Activated CD4-positive, CD25-positive, alpha-beta regulatory T cell treated with anti-CD3 and anti-CD28 coated beads, Interleukin-2, amount 50 U/mL, for 24 hours (primary cell): ENCODE measurements at regions not wholly inside any gene's neighbourhood (a gene's known extent, or its start where the extent isn't known, plus 50 kb on each side); places are given as distances from the start of the nearest gene placed in this dataset.

Source experiments
- ATAC-seq, 2 donors: fragments of 150-1000 bp; cut with Tn5 transposase; one replicate each; pipeline ENCODE4 v1.10.0; 2021; ENCODE audit warnings: mild to moderate bottlenecking in 1 of 2, moderate library complexity in 1 of 2

DNA sequence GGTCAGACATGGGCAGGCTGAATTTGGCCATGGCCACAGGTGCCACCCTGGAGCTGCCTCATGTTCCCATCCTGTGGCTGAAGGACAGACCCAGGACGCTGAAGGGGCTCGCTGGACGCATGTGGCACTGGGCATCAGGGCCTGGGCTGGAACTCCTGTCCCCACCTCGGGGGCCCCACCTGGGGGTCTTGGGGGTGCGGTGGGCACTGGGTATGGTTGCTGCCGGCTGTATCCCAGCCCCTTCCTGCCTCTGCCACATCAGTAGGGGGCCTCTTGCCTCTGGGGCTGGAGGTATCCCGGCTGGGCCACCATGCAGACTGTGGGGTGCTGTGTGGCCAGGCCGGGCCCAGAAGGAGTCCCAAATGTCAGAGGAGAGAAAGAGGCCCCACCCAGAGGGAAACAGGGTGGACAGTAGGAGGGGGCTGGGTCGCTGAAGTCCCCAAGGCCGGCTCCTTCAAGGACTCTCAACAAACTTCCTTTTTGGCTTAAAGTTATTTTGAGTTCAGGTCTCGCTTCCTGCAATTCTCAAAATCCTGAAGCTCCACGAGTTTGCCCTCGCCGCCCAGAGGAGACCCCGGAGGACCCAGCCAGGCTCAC lies 78.7 kb downstream of the SIK1 start:
- no peak for ATAC-seq

DNA sequence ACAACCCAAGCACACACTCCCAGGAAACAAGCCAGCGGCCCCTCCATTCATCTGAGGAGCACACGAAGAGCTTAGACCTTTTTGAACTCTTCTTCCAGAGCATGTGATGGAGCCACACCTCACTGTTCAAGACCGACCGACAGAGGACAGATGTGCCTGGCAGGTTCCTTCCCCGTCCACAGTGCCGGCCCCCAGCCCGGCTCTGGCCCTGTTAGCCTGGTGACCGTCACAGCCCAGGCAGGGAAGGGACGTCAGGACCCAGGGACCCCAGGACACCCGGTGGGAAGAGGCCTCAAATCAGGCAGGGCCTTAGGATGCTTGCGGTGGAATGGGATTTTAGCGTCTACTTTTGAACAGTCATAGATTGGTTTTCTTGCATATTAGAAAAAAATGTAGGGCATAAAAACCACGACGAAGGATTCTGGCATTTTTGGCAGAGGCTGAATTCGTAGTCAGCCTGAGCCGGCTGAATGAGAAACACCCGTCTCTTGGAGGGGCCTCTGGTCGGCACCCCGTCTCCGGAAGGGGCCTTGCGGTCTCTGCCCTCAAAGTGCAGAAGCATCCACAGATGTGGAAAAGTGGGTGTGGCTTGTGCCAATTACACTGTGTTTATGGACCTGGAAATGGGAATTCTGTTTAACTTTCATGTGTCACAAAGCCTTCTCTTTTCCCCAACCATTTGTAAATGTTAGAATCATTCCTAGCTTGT lies 79.3 kb downstream of the SIK1 start:
- ATAC-seq: no peak

DNA sequence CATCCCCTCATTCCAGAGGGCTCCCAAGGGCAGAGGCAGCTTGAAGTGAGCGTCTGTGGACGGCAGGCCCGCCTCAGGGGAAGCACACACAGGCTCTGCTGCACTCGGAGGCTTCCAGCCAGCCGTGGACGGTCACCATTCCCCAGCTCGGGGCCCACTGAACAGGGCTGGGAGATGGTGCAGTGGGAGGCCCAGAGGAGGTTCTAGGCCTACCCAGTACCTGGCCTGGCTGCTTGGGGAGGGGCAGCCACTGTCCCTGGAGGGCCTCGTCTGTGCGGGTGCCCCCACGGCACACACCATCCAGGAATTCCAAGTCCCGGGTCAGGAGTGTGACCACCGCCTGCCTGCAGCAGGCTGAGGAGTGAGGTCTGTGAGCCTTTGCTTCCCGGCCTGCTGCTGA lies 80.4 kb downstream of the SIK1 start:
- no peak for ATAC-seq

DNA sequence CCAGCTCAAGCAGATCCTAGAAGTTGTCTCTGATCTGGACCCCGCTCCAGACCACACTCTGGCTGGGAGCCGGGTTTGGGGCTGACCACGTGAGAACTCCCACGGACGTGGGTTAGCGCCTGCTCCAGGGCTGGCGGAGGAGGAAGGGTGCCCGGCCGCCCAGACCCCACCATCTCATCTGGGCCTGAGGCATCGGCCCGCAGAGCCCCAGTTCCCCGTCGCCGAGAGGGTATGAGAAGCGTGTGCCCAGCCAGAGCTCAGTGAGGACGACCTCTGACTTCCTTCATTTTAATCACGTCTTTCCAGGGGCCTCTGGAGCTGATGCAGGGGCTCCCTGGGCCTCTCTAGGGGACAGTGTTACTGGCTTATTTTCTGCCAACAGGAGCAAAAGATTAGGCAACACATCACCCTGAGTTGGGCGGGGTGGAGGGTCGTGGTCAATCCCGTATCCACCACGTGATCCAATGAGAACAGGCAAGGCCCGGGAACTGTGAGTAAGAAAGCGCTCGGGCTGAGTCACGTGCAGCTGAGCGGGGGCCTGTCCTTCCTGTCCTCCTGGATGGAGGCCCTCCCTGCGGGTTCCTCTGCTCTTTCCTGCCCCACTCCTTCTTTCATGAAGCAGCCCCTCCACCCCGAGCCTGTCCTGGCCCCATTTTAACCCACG lies 81.1 kb downstream of the SIK1 start:
- ATAC-seq: peak in 1 of 2 donors; percentile 44

DNA sequence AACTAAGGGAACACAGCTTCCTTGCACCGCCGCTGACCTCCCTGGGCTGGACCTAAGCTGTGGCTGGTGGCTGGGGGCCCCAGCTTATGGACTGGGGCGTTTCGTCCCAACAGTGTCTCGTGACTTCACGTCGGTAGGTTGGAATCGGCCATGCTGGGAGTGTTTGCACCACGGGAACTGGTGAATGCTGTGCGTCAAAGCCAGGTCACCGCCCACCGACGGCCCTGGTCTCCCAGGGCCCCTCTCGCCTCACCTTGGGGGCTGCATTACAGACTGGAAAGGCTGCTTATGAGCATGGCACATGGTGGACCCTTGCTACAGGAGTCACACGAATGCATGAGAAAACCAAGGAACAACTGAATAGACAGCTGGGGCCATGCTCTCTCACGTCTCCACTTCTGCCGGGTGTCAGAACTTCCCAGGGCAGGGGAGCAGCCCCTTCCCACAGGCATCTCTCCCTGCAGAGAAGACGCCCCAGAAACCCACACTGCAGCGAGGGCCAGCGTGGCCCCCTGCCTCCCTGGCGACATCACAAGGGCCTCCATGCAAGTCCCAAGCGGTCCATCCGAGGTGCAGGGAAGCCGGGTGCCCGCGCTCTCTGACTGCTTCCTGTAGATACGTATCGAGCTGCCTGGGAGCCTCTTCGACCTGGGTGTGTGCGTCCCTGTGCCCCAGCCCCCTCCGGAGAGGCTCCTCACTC lies 81.7 kb downstream of the SIK1 start:
- no peak for ATAC-seq

DNA sequence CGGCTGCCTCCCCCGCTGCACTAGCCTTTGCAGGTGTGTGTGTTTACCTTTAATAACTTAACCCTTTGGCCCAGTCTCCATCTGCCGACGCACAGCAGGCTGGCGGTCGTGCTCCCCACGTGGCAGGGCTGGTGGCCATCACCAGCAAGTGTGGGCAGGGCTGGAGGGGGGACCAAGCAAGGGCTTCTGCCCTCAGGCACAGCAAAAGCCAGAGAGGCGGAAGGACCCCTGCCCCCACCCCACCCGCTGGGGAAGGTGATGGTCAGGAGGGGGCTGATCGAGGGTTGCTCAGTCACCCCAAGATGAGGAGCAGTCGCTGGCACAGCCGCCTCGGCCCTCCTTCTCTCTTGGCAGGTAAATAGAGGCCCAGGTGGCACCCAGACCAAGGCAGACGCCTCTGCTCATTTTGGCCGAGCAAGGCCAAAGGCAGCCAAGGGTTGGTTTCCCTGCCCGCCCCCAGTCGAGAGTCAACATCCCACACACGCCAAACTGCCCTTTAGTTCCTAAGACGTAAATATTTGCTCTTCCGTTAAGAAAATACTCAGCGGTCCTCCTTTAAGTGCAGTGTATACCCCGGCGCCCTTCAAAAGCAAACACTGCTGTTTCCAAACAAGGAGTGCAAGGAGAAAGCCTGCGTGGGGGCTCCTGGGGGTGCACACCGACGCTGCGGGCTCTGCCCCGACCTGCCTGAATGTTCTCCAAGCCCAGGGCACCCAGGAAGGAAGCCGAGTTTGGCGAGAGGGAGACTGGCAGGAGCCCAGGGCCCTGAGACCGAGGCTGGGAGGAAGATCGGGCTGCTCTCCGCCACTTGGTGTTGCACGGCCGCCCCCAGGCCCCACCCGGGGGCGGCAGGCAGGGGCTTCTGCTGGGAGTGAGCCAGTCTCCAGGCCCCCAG lies 82.7 kb downstream of the SIK1 start:
- ATAC-seq: no peak

DNA sequence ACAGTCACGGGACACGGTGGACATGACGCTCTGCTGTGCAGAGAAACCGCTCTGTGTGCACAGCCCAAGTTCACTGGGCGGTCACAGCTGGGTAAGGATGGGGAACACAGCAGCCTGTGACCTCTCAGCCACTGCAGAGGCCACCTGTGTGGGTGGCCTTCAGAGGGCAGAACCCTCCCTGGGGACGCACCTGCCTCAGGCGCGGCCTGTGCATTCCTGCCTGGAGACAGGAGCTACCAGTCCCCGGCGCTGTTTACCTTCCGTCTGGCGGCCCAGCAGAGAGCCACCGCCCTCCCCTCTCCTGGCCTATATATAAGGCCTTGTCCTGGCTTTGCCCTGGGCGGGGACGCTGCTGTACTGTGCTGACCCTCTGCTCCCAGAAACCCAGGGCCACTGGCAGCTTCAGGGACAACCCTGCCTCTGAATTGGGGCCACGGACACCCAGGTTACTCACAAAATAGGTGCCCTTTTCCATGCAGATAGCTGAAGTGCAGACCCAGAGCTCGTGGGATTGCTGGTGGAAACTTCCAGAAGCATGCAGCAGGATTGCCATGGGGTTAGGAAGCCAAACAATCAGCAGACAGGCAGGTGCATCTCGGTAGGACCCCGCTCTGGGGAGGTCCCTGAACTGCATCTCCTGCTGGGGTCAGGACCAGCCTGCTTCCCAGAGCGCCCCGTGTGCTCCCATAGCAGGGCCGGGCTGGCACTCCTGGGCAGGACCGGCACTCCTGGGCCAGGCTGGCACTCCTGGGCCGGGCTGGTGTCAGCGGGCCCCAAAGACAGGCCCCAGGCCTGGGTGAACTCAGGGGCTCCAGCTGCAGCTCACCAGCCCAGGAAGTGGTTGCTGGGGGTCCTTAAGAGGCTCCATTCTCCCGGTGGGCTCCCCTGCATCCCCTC lies 83.6 kb downstream of the SIK1 start:
- no peak for ATAC-seq

DNA sequence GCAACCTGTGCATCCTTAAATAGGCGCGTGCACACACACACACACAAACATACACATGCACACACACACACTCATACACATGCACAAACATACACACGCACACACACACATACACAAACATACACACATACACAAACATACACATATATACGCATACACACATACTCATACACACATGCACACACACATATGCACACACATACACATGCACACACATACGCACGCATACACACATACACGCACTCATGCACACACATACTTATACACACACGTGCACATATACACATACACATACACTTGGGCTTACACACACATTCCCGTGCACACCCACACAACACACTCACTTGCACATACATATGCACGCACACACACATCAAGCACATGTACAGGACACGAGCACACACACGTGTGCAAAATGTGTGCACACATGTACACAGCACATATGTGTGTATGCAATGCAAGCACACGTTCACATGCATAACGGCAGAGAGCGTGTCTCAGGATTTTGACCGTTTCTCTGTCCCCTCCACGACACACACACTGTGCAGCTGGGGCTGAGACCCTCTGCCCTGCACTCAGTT lies 84.5 kb downstream of the SIK1 start:
- ATAC-seq: no peak

DNA sequence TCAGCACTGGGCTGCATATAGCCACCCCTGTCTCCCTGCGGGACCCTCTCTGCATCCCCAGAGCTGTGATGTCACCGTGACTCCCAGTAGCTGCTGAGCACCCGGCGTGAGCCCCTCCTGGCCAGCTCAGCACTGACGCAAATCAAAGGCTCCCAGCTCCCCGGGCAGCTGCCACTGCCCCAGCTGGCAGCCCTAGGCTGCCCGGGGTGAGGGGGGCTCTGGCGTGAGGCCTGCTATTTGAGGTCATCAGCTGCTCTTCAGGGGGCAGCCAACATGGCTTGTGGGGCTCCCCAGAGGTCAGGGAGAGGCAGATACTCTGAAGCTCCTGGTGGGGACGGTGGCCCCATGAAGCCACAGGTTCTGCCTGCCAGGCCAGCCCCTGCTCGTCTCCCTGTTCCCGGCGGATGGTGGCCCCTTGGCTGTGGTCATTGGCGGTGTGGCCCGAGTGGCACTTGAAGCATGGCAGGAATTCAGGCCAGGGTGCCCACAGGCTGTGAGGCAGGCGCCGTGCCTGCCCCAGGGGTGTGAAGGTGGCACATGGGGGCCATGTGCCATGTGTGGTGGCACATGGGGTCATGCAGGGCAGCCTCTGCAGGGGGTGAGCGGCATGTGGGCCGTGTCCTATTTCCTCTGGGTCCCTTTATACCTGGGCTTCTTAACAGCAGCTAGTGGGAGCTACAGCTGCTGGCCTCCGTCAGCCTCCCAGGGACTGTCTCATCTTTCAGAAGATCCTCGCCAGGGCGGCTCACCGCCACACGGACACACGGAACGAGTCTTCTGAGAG lies 85.4 kb downstream of the SIK1 start:
- no peak for ATAC-seq

DNA sequence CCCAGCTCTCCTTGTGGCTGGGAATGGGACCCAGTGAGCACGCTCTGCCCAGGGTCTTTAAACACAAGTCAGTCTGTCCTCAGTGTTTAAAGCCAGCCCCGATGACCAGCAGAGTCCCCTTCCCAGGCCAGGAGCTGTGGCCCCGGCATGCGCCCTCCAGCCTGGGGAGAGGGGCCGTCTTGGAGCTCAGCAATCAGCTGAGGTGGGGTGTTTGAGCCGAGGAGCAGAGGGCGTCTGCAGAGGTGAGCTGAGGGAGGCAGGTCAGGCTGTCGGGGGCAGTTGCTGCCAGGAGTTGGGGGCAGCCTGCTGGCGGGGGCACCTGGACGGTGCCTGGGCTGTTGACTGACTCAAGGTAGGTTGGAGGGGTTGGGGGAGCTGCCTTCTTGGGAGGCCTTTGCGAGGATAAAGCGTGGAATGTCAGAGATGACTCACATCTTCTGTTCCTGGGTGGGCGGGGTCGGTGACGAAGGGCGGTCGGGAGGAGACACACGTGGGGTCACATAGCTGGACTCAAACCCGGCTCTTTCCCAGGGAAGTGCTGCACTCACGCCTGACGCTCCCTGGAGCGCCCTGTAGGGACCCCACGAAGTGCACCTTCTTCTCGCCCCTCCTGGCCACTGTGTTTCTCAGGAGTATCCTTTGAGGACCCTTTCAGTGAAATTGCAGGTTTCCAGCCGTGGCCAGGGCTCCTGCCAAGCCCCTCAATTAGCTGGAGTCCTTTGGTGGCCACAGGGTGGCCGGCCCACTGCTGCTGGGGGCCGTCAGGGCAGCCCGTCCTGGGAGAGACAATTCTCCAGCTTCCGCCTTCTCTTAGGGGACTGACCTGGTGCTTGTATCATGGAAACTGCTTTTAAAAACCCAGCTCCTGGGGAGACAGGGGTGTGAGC lies 86.2 kb downstream of the SIK1 start:
- no peak for ATAC-seq

DNA sequence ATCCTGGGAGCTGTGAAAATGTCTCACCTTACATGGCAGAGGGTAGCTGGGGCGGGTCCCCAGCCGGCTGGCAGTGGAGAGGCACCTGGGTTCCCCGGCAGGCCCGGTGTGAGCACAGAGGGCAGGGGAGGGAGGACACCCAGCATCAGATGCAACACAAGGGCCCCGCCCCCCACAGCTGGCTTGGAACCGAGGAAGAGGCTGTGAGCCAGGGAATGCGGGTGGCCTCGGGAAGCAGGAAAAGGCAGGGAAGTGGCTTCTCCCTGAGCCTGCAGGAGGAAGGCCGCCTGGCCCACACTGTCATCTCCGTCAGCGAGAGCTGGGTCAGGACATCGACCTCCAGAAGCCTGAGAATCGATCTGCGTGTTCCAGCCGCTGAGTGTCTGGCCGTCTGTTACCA lies 87.3 kb downstream of the SIK1 start:
- no peak for ATAC-seq

DNA sequence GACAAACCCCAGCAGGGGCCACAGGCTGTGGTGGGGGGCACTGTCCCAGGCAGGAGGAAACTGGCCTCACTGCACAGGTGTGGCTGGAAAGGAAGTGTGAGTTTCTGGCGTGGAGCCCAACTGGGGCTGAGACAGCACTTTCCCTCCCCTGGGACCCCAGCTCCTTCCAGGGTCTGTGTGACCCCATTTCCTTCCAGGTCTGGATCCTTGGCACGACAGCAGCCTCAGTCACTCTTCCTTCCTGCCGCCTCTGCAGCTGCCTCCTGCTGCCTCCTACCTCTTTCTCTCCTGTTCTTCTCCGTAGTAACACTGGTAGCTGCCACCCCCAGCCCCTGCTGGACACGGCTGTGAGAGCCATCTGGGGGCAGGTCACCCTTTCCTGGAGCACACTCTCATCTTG lies 88.0 kb downstream of the SIK1 start:
- no peak for ATAC-seq

DNA sequence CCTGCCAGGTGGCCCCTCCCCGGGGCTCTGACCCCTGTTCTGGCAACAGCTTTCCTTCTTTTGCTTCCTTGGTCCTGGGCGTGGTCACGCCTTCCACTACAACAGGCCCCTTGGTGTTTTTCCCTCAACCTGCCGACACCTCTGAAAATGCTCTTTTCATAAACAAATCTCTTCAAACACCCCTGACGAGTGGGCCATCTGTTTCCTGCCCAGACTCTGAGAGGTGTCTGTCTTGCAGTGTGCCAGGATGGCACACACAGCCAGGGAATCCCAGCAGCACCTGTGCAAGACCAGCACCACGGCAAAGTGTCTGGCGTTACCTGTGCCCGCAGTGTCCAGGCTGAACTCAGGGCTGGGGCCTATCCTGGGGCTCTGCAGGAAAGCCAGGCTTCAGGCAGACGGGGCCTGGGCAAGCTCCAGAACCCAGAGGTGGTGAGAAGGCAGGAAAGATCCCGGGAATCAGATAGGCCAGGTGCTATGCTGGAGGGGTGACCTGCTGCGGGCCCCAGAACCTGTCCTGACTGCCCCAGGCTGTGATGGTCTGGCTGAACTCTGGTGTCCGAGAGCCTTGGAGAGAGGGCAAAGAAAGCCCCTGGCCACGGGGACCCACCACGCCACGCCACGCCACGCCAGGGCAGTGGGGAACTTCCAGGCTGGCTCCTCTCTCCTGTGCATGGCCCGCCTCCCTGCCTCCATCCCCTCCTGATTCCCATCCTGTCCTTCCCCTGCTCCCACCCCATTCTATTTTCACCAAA lies 88.9 kb downstream of the SIK1 start:
- ATAC-seq: no peak

DNA sequence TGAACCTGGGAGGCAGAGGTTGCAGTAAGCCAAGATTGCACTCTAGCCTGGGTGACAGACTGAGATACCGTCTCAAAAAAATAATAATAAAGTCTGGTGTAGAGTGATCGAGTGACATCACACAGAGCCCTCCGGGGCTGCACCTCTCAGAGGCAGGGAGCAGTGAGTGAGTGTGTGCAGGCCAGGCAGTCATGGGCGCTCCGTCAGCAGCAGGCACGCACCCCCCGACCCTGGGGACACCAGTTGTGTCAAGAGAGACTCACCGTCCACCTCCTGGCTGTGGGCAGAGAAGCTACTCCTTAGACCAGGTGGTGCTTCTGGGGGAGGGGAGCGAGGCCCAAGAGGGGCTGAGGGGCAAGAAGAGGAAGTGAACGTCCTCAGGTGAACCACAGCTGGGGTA lies 91.8 kb downstream of the SIK1 start:
- no peak for ATAC-seq

DNA sequence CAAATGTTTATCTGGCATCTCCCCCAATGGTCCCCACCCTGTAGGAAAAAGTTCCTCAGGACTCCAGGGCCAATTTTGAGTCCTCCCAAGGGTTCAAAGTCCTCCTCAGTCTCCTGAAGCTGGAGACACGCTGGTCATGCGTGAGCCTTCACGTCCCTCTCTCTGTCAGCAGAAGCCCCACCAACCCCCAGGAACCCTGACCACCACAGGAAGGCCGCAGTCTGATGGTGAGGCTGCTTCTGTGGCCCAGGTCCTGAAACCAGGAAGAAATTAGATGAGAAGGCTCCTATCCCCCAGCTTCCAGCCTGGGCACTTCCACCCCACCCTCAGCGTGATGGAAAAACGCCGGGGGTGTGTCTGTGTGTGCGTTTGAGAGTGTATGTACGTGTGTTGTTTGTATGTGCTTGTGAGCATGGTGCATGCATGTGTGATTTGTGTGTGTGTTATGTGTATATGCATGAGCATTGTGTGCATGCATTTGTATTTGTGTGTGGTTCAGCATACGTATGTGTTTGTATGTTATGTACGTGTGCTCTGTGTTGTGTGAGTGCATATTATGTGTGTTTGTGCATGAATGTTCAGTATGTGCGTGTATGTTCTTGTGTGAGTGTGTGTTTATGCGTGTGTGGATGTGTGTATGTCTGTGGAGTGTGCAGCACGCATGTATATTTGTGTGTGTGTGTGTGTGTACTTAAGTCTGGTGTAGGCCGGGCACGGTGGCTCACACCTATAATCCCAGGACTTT lies 92.5 kb downstream of the SIK1 start:
- no peak for ATAC-seq

DNA sequence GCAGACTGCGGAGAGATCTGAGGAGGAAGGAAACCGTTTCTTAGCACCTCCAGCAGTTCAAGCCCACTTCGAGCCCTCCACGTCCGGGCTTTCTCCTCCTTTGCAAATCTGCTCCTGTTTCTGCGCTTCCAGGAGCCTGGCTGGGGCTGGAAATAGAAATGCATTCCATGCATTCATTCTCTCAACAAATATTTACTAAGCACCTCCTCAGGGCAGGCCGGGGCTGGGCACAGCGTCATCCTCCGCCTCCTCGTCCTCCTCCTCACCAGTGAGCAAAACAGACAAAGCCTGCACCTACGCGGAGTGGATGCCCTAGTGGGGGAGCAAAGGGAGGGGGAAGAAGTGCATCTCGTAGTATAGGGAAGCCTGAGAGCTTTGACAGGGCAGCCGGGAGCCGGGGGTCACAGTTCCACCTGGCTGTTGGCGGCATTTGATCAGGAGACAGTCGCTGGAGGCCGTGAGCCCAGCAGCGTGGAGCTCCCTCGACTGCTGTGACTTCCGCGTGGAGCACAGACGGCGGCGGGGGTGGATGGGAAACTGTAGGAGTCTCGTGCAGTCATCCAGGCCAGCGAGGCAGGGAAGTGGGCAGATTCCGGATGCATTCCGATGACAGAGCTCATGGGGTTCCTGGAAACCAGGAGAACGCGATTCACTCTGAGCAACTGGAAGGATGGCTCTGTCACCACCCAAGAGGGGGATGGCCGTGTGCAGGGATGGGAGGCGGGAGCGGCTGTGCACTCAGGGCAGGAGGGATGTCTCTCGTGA lies 93.5 kb downstream of the SIK1 start:
- no peak for ATAC-seq

DNA sequence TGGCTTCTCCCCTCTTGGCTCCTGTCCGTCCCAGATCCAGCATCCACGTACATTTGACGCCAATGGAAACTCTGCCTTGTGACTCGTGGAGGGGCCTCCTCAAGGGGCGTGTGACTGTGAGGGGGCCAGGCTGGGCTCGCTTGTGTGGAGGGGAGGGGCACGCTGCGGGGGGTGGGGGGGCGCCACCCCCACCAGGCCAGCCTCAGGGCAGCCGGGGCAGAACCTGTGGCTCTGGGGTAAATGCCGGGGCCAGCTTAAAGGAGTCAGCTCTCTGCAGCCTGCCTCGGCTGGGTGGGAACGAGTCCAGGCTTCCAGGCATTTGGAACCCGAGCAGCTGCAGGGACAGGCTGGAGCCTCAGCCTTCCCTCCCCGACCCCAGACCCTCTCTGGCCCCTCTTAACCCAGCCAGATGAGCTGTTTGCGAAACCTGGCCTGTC lies 94.1 kb downstream of the SIK1 start:
- no peak for ATAC-seq
